ENCODE measurements at regions not wholly inside any gene's neighbourhood (a gene's known extent, or its start where the extent isn't known, plus 50 kb on each side); places are given as distances from the start of the nearest gene placed in this dataset.

- TF ChIP-seq, protein P1, sequence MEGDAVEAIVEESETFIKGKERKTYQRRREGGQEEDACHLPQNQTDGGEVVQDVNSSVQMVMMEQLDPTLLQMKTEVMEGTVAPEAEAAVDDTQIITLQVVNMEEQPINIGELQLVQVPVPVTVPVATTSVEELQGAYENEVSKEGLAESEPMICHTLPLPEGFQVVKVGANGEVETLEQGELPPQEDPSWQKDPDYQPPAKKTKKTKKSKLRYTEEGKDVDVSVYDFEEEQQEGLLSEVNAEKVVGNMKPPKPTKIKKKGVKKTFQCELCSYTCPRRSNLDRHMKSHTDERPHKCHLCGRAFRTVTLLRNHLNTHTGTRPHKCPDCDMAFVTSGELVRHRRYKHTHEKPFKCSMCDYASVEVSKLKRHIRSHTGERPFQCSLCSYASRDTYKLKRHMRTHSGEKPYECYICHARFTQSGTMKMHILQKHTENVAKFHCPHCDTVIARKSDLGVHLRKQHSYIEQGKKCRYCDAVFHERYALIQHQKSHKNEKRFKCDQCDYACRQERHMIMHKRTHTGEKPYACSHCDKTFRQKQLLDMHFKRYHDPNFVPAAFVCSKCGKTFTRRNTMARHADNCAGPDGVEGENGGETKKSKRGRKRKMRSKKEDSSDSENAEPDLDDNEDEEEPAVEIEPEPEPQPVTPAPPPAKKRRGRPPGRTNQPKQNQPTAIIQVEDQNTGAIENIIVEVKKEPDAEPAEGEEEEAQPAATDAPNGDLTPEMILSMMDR (IDR thresholded peaks at IDR 0.05; ENCODE audit: borderline replicate concordance, extremely low read depth, low read length, poor library complexity, severe bottlenecking), result no peak
- TF ChIP-seq EZH2 (IDR thresholded peaks at IDR 0.05; ENCODE audit: borderline replicate concordance, low read depth, low read length, severe bottlenecking), result no peak
Measured at GRCh38 chrX:140563893-140564292, 59.0 kb upstream of the SOX3 start.
